Hepatocyte (in vitro differentiated cells): ENCODE measurements at regions not wholly inside any gene's neighbourhood (a gene's known extent, or its start where the extent isn't known, plus 50 kb on each side); places are given as distances from the start of the nearest gene placed in this dataset.

Experiments used
- DNase-seq: peaks from one replicate; pipeline ENCODE4 v3.0.0-alpha.2; 2016; ENCODE audit warnings: low spot score
- H2AFZ ChIP-seq: fragments of 200-600 bp; sonication (generic); 2 replicates; pipeline ENCODE4 v1.6.0; 2016; ENCODE audit warnings: antibody characterized with exemption, mild to moderate bottlenecking
- H3K27ac ChIP-seq: fragments of 200-600 bp; sonication (generic); 2 replicates; pipeline ENCODE4 v1.5.1; 2016; ENCODE audit warnings: mild to moderate bottlenecking
- H3K27me3 ChIP-seq: fragments of 200-600 bp; sonication (generic); 2 replicates; pipeline ENCODE4 v1.6.1; 2016
- H3K36me3 ChIP-seq: fragments of 200-600 bp; sonication (generic); replicated peaks from 2 replicates; pipeline ENCODE4 v1.5.1; 2016; ENCODE audit warnings: low read depth; ENCODE audit not compliant: insufficient read depth
- H3K4me1 ChIP-seq: fragments of 200-600 bp; sonication (generic); 2 replicates; pipeline ENCODE4 v1.5.1; 2016; ENCODE audit warnings: mild to moderate bottlenecking, moderate library complexity; ENCODE audit not compliant: insufficient read depth
- H3K4me2 ChIP-seq: fragments of 200-600 bp; sonication (generic); 2 replicates; pipeline ENCODE4 v1.6.0; 2016
- H3K4me3 ChIP-seq: fragments of 200-600 bp; sonication (generic); 2 replicates; pipeline ENCODE4 v1.5.1; 2016; ENCODE audit warnings: mild to moderate bottlenecking
- H3K79me2 ChIP-seq: fragments of 200-600 bp; sonication (generic); 2 replicates; pipeline ENCODE4 v1.6.0; 2017; ENCODE audit warnings: mild to moderate bottlenecking
- H3K9me2 ChIP-seq: fragments of 200-600 bp; sonication (generic); replicated peaks from 2 replicates; pipeline ENCODE4 v1.6.0; 2017; ENCODE audit warnings: mild to moderate bottlenecking; ENCODE audit not compliant: insufficient read depth
- H3K9me3 ChIP-seq: fragments of 200-600 bp; sonication (generic); 2 replicates; pipeline ENCODE4 v1.5.1; 2016; ENCODE audit warnings: low read depth, mild to moderate bottlenecking
- H4K20me1 ChIP-seq: fragments of 200-600 bp; sonication (generic); 2 replicates; pipeline ENCODE4 v1.6.0; 2016; ENCODE audit warnings: mild to moderate bottlenecking; ENCODE audit not compliant: insufficient read depth, poor library complexity, severe bottlenecking
- CTCF ChIP-seq: fragments of 200-600 bp; sonication (generic); IDR thresholded peaks from 2 replicates; pipeline ENCODE4 v1.5.1; 2016; ENCODE audit warnings: antibody characterized with exemption, mild to moderate bottlenecking; ENCODE audit not compliant: poor library complexity
- EZH2 ChIP-seq: fragments of 200-600 bp; sonication (generic); IDR thresholded peaks from 2 replicates; pipeline ENCODE4 v1.6.1; 2016; ENCODE audit warnings: antibody characterized with exemption, mild to moderate bottlenecking, borderline replicate concordance
- EZH2phosphoT487 ChIP-seq: fragments of 200-600 bp; sonication (generic); IDR thresholded peaks from one replicate; pipeline ENCODE4 v1.6.1; 2018; ENCODE audit warnings: antibody characterized with exemption, mild to moderate bottlenecking, low read depth, moderate library complexity; ENCODE audit not compliant: unreplicated experiment, severe bottlenecking
- WGBS: methylation state at CpG from one replicate; pipeline ENCODE4 v1.1.6; 2016; ENCODE audit warnings: low lambda C conversion rate; ENCODE audit errors: missing lambda C conversion rate; 5-methylcytosine and 5-hydroxymethylcytosine counted together

DNA sequence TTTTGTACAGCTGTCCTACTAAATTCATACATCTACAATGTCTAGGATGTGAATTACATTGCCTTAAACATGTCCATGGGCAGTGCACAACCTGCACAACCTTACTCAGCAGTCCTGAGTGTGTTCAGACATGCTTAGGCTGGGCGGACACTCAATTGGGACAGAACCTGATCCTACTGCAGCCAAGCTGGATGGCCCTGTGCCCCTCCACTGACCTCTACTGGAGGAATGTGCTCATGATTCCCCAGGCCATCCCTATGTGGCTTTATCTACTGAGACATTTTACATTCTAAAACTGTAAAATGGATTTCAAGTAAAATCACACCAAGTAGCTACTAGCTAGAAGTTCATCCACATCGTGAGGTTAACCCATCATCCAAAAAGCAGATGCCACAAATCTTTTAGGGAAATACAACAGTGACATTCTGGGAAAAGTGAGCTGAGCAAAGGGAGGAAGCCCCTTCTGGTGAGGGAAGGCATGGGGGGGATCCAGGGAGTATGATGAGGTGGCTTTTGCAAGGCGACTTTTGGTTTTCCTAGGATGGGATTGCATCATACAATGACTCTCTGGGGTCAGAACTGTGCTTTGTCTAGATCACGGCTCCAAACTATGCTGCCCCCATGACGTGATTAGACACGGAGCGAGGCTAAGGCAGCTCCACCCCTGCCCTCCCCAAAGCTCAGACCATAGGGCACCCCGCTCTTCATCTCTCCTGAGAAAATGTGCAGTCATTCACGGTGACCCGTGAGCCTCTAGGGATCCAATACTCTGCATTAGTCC lies 911.7 kb upstream of the TMEM132C start:
- H3K36me3 ChIP-seq, result no peaks in the 10 kb centered on the region
- H3K79me2 ChIP-seq, result no peaks in the 10 kb centered on the region
- H3K9me3 ChIP-seq, result no peaks in the 10 kb centered on the region
- no peak overlapping the region for H3K27ac ChIP-seq
- no peaks in the 10 kb centered on the region for H3K27me3 ChIP-seq
- DNase-seq, result peak; percentile 21
- no peak for TF ChIP-seq EZH2
- TF ChIP-seq CTCF, result peak; percentile 47
- no peaks in the 10 kb centered on the region for H3K9me2 ChIP-seq
- no peak overlapping the region for H3K4me3 ChIP-seq
- H3K4me2 ChIP-seq, result no peak overlapping the region
- no peaks in the 10 kb centered on the region for H3K4me1 ChIP-seq
- H4K20me1 ChIP-seq, result no peaks in the 10 kb centered on the region
- 56% methylated on average over 10 of the region's 10 CpGs for WGBS
- no peak overlapping the region for H2AFZ ChIP-seq

GRCh38 chr12:127358888-127359287 lies 908.1 kb upstream of the TMEM132C start:
- DNase-seq, result no peak
- H2AFZ ChIP-seq, result no peak overlapping the region
- H3K4me2 ChIP-seq, result no peak overlapping the region
- no peaks in the 10 kb centered on the region for H3K27me3 ChIP-seq
- no peaks in the 10 kb centered on the region for H3K36me3 ChIP-seq
- no peaks in the 10 kb centered on the region for H3K4me1 ChIP-seq
- H3K9me3 ChIP-seq, result no peaks in the 10 kb centered on the region
- no peaks in the 10 kb centered on the region for H4K20me1 ChIP-seq
- H3K9me2 ChIP-seq, result no peaks in the 10 kb centered on the region
- TF ChIP-seq EZH2 (no peak), CTCF (no peak), EZH2phosphoT487 (no peak)
- H3K4me3 ChIP-seq, result no peak overlapping the region
- no peak overlapping the region for H3K27ac ChIP-seq
- 87% methylated on average over 2 of the region's 2 CpGs for WGBS
- H3K79me2 ChIP-seq, result no peaks in the 10 kb centered on the region

DNA sequence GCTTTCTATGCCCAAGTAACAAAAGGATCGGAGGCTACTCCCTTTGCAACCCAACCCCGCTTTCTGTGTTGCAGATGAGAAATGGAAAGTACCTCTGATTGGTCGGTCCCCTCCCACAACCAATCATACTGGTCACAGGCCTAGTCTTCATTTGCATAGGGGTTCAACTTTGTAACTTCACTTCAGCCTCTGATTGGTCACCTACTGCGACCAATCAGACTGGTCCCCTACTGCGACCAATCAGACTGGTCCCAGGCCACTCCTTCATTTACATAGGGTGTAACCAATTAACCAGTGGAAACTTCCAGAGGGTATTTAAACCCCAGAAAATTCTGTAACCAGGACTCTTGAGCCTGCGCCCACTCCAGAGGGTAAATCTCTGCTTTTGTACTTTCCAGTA lies 906.4 kb upstream of the TMEM132C start:
- DNase-seq, result no peak
- Histone ChIP-seq H3K79me2 (no peaks in the 10 kb centered on the region), H3K9me3 (no peaks in the 10 kb centered on the region), H3K27ac (no peak overlapping the region), H3K9me2 (no peaks in the 10 kb centered on the region), H3K4me1 (no peaks in the 10 kb centered on the region), H3K27me3 (no peaks in the 10 kb centered on the region), H2AFZ (no peak overlapping the region), H3K4me3 (no peak overlapping the region), H4K20me1 (no peaks in the 10 kb centered on the region), H3K36me3 (no peaks in the 10 kb centered on the region), H3K4me2 (no peak overlapping the region)
- 92% methylated on average over 6 of the region's 6 CpGs for WGBS
- no peak for TF ChIP-seq EZH2
- TF ChIP-seq EZH2phosphoT487, result no peak
- no peak for TF ChIP-seq CTCF
